ENCODE measurements at regions not wholly inside any gene's neighbourhood (a gene's known extent, or its start where the extent isn't known, plus 50 kb on each side); places are given as distances from the start of the nearest gene placed in this dataset.
"Not testable (repeated sequence)": the region's sequence is repeated elsewhere in the genome, so short reads cannot be mapped to it uniquely, and the experiment has no call there.

- DNase-seq (ENCODE audit: low spot score) = not testable (repeated sequence)
Measured at GRCh38 chr11:87764075-87764474, 411.2 kb downstream of the RAB38 start.

- no peak for DNase-seq (ENCODE audit: low spot score)
Measured at GRCh38 chr11:87754685-87755084, 420.6 kb downstream of the RAB38 start.

GRCh38 chr11:87753143-87753542, 422.1 kb downstream of the RAB38 start:
- DNase-seq (ENCODE audit: low spot score) = no peak

- DNase-seq (ENCODE audit: low spot score) = no peak
Measured at GRCh38 chr11:87743007-87743406, 432.2 kb downstream of the RAB38 start.

GRCh38 chr11:87740968-87741367, 434.3 kb downstream of the RAB38 start:
- no peak for DNase-seq (ENCODE audit: low spot score)

- no peak for DNase-seq (ENCODE audit: low spot score)
Measured at GRCh38 chr11:87740451-87740850, 434.8 kb downstream of the RAB38 start.

- no peak for DNase-seq (ENCODE audit: low spot score)
Measured at GRCh38 chr11:87739766-87740165, 435.5 kb downstream of the RAB38 start.

- DNase-seq (ENCODE audit: low spot score) = no peak
Measured at GRCh38 chr11:87739261-87739660, 436.0 kb downstream of the RAB38 start.

GRCh38 chr11:87736928-87737327, 438.3 kb downstream of the RAB38 start:
- no peak for DNase-seq (ENCODE audit: low spot score)

- no peak for DNase-seq (ENCODE audit: low spot score)
Measured at GRCh38 chr11:87726506-87726905, 448.7 kb downstream of the RAB38 start.

- no peak for DNase-seq (ENCODE audit: low spot score)
Measured at GRCh38 chr11:87724358-87724757, 450.9 kb downstream of the RAB38 start.

- no peak for DNase-seq (ENCODE audit: low spot score)
Measured at GRCh38 chr11:87722756-87723565, 452.3 kb downstream of the RAB38 start.

GRCh38 chr11:87719326-87720073, 455.7 kb downstream of the RAB38 start:
- DNase-seq (ENCODE audit: low spot score) = no peak

- no peak for DNase-seq (ENCODE audit: low spot score)
Measured at GRCh38 chr11:87712802-87713202, 462.4 kb downstream of the RAB38 start.

GRCh38 chr11:87712391-87712790, 462.9 kb downstream of the RAB38 start:
- DNase-seq (ENCODE audit: low spot score) = no peak

GRCh38 chr11:87703589-87703988, 471.7 kb downstream of the RAB38 start:
- DNase-seq (ENCODE audit: low spot score) = not testable (repeated sequence)

GRCh38 chr11:87675993-87676392, 499.2 kb downstream of the RAB38 start:
- DNase-seq (ENCODE audit: low spot score) = no peak

GRCh38 chr11:87666730-87667129, 508.5 kb downstream of the RAB38 start:
- no peak for DNase-seq (ENCODE audit: low spot score)

GRCh38 chr11:87662287-87662686, 513.0 kb downstream of the RAB38 start:
- no peak for DNase-seq (ENCODE audit: low spot score)

GRCh38 chr11:87660926-87661660, 514.1 kb downstream of the RAB38 start:
- DNase-seq (ENCODE audit: low spot score) = no peak

GRCh38 chr11:87659807-87660206, 515.4 kb downstream of the RAB38 start:
- no peak for DNase-seq (ENCODE audit: low spot score)

GRCh38 chr11:87645626-87646025, 529.6 kb downstream of the RAB38 start:
- no peak for DNase-seq (ENCODE audit: low spot score)

Measured in CD4-positive, alpha-beta T cell treated with Interleukin-15 for 4 hours (primary cell).